Osteocyte (in vitro differentiated cells): ENCODE measurements at regions not wholly inside any gene's neighbourhood (a gene's known extent, or its start where the extent isn't known, plus 50 kb on each side); places are given as distances from the start of the nearest gene placed in this dataset.

ENCODE experiments used
- DNase-seq: peaks from one replicate; pipeline ENCODE4 v3.0.0; 2021; ENCODE audit warnings: mixed read lengths; ENCODE audit not compliant: unreplicated experiment; ENCODE audit errors: extremely low spot score
- H3K27ac Mint-ChIP-seq: one replicate; pipeline ENCODE4 v1.8.0; 2021; ENCODE audit warnings: mild to moderate bottlenecking, mixed read lengths; ENCODE audit not compliant: unreplicated experiment
- H3K27me3 Mint-ChIP-seq: one replicate; pipeline ENCODE4 v1.8.0; 2021; ENCODE audit warnings: mixed read lengths; ENCODE audit not compliant: unreplicated experiment
- H3K36me3 Mint-ChIP-seq: one replicate; pipeline ENCODE4 v1.8.0; 2021; ENCODE audit warnings: mixed read lengths; ENCODE audit not compliant: unreplicated experiment
- H3K4me1 Mint-ChIP-seq: one replicate; pipeline ENCODE4 v1.8.0; 2021; ENCODE audit warnings: mixed read lengths; ENCODE audit not compliant: unreplicated experiment
- H3K4me3 Mint-ChIP-seq: one replicate; pipeline ENCODE4 v1.8.0; 2021; ENCODE audit warnings: mild to moderate bottlenecking, moderate library complexity, mixed read lengths; ENCODE audit not compliant: unreplicated experiment
- H3K9me3 Mint-ChIP-seq: one replicate; pipeline ENCODE4 v1.8.0; 2021; ENCODE audit warnings: mixed read lengths; ENCODE audit not compliant: unreplicated experiment
- CTCF ChIP-seq: fragments of 200-600 bp; sonication (generic); IDR thresholded peaks from 2 replicates; pipeline ENCODE4 v1.5.0; 2021; ENCODE audit warnings: antibody characterized with exemption, mild to moderate bottlenecking, moderate library complexity

DNA sequence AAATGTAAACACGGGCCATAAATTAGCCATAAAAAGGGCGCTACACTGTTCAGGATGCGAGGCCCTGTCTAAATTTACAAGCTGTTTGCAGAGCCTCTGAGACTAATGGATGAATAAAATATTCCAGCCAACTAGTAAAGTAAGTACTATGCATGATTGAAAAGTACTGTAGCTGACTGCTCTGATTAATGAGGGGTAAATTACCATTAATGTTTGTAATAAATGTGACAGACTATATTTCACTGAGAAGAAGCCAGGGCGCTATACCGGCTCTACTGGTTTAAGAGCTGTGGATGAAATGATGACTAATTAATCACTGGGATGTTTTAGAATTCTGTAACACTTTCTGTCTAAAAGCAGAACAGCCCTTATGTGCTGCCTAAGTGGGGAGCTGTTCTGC lies 54.3 kb upstream of the RGPD4 start:
- H3K36me3 Mint-ChIP-seq: no peaks in the 10 kb centered on the region
- H3K4me1 Mint-ChIP-seq: peaks cover 3% of the 10 kb centered on the region
- no peak overlapping the region for H3K4me3 Mint-ChIP-seq
- no peak for TF ChIP-seq CTCF
- H3K27me3 Mint-ChIP-seq: peaks cover 29% of the 10 kb centered on the region
- no peak for DNase-seq
- H3K27ac Mint-ChIP-seq: no peak overlapping the region
- no peaks in the 10 kb centered on the region for H3K9me3 Mint-ChIP-seq

- TF ChIP-seq CTCF: no peak
- H3K4me3 Mint-ChIP-seq: no peak overlapping the region
- H3K4me1 Mint-ChIP-seq: peaks cover 5% of the 10 kb centered on the region
- no peaks in the 10 kb centered on the region for H3K9me3 Mint-ChIP-seq
- no peak overlapping the region for H3K27ac Mint-ChIP-seq
- H3K36me3 Mint-ChIP-seq: no peaks in the 10 kb centered on the region
- H3K27me3 Mint-ChIP-seq: peaks cover 46% of the 10 kb centered on the region
- DNase-seq: no peak
These were observed 51.5 kb upstream of the RGPD4 start for GRCh38 chr2:107775211-107775610.

- Mint-ChIP-seq H3K27ac (no peak overlapping the region), H3K9me3 (no peaks in the 10 kb centered on the region), H3K4me1 (peaks cover 5% of the 10 kb centered on the region), H3K36me3 (no peaks in the 10 kb centered on the region), H3K4me3 (no peak overlapping the region), H3K27me3 (peaks cover 45% of the 10 kb centered on the region)
- no peak for TF ChIP-seq CTCF
- no peak for DNase-seq
These were observed 50.9 kb upstream of the RGPD4 start for GRCh38 chr2:107775791-107776190.

- no peak overlapping the region for H3K4me3 Mint-ChIP-seq
- no peak overlapping the region for H3K27ac Mint-ChIP-seq
- H3K4me1 Mint-ChIP-seq: peaks cover 5% of the 10 kb centered on the region
- no peaks in the 10 kb centered on the region for H3K36me3 Mint-ChIP-seq
- TF ChIP-seq CTCF: no peak
- no peak for DNase-seq
- H3K27me3 Mint-ChIP-seq: peaks cover 43% of the 10 kb centered on the region
- no peaks in the 10 kb centered on the region for H3K9me3 Mint-ChIP-seq
These were observed 50.3 kb upstream of the RGPD4 start for GRCh38 chr2:107776362-107776761.
